IgD-negative memory B cell (primary cell): ENCODE measurements at regions not wholly inside any gene's neighbourhood (a gene's known extent, or its start where the extent isn't known, plus 50 kb on each side); places are given as distances from the start of the nearest gene placed in this dataset.
"Not testable (repeated sequence)": the region's sequence is repeated elsewhere in the genome, so short reads cannot be mapped to it uniquely, and the experiment has no call there.

Source experiments
- H3K27ac Mint-ChIP-seq, 3 donors: one replicate each; pipeline ENCODE4 v1.8.0; 2020 to 2022; ENCODE audit warnings: mild to moderate bottlenecking in 3 of 3, mixed read lengths in 3 of 3, moderate library complexity in 1 of 3
- H3K27me3 Mint-ChIP-seq: one replicate; pipeline ENCODE4 v1.8.0; 2021; ENCODE audit warnings: mixed read lengths
- H3K36me3 Mint-ChIP-seq: one replicate; pipeline ENCODE4 v1.8.0; 2020; ENCODE audit warnings: mild to moderate bottlenecking, mixed read lengths
- H3K4me1 Mint-ChIP-seq, 3 donors: one replicate each; pipeline ENCODE4 v1.8.0; 2020 to 2022; ENCODE audit warnings: mixed read lengths in 3 of 3, mild to moderate bottlenecking in 1 of 3
- H3K4me3 Mint-ChIP-seq, 4 donors: one replicate each; pipeline ENCODE4 v1.8.0; 2020 to 2022; ENCODE audit warnings: mild to moderate bottlenecking in 4 of 4, mixed read lengths in 4 of 4, moderate library complexity in 3 of 4
- H3K9me3 Mint-ChIP-seq, 3 donors: one replicate each; pipeline ENCODE4 v1.8.0; 2020 to 2021; ENCODE audit warnings: mixed read lengths in 3 of 3, mild to moderate bottlenecking in 1 of 3

GRCh38 chr1:55445416-55445815 is 230.3 kb upstream of the USP24 start:
- Mint-ChIP-seq H3K27ac (no peak overlapping the region), H3K4me1 (no peaks in the 10 kb centered on the region), H3K27me3 (peaks cover 5% of the 10 kb centered on the region)

DNA sequence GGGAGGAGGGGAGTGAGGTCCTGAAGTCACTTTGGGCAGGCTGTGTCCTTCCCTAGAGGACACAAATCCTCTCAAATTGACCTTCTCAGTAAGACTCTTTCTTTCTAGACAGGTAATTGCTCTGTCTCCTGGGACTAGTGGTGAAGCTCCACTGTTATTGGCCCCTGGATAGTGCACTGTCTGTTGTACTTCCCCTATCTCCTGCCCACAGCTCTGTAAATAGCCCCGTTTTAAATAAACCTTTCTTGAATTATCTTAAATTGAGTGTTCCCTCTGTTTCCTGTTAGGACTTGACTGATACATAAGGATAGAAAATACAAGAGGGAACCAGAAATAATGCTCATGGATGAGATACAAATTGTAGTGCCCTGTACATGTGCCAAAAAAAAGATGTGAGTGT is 229.5 kb upstream of the USP24 start:
- Mint-ChIP-seq H3K36me3 (no peaks in the 10 kb centered on the region), H3K27ac (no peak overlapping the region), H3K4me3 (no peak overlapping the region), H3K4me1 (no peaks in the 10 kb centered on the region), H3K9me3 (peaks cover 0 to 3% (median under 1%) of the 10 kb centered on the region in 3 donors), H3K27me3 (peaks cover 5% of the 10 kb centered on the region)

More at GRCh38 chr1:55445416-55445815, 230.3 kb upstream of the USP24 start:
- Mint-ChIP-seq H3K36me3 (no peaks in the 10 kb centered on the region), H3K4me3 (no peak overlapping the region), H3K9me3 (no peaks in the 10 kb centered on the region)

- Mint-ChIP-seq H3K27me3 (peaks cover 5% of the 10 kb centered on the region), H3K4me1 (no peaks in the 10 kb centered on the region), H3K36me3 (no peaks in the 10 kb centered on the region), H3K9me3 (peaks cover 0 to 3% (median 1%) of the 10 kb centered on the region in 3 donors), H3K4me3 (no peak overlapping the region), H3K27ac (no peak overlapping the region)
Observed at GRCh38 chr1:55443175-55443915, 228.2 kb upstream of the USP24 start.

DNA sequence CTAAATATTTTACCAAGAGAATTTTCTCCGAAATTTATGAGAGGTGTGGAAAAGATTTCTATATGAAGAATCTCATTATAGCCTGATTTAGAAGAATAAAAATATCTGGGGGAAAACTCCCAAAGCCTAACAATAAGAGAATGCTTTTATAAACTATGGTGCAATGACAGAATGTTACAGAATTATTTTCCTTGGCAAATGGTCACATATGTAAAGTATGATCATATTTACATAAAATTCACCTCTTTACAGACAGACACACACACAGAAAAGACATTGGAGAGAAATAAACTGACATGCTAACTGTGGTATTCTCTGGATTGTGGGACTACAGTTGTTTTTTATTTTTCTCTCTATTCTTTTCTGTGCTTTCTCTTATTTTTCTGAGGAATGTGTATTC is 226.3 kb upstream of the USP24 start:
- Mint-ChIP-seq H3K27ac (no peak overlapping the region), H3K36me3 (no peaks in the 10 kb centered on the region), H3K4me3 (no peak overlapping the region), H3K9me3 (peaks cover 0 to 3% (median 1%) of the 10 kb centered on the region in 3 donors), H3K27me3 (peaks cover 5% of the 10 kb centered on the region), H3K4me1 (no peaks in the 10 kb centered on the region)

DNA sequence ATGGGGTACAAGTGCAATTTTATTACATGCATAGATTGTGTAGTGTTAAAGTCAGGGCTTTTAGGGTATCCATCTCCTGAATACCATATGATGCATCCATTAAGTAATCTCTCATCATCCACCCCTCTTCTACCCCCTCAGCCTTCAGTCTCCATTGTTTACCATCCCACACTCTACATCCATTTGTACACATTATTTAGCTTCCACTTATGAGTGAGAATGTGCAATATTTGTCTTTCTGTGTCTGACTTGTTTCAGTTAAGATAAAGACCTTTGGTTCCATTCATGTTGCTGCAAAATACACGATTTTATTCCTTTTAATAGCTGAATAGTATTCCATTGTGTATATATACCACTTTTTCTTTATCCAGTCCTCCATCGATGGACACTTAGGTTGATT is 222.5 kb upstream of the USP24 start:
- Mint-ChIP-seq H3K27ac (no peak overlapping the region), H3K4me1 (no peaks in the 10 kb centered on the region), H3K9me3 (peaks cover 6 to 9% (median 6%) of the 10 kb centered on the region in 3 donors), H3K36me3 (no peaks in the 10 kb centered on the region), H3K4me3 (no peak overlapping the region), H3K27me3 (peaks cover 1% of the 10 kb centered on the region)

DNA sequence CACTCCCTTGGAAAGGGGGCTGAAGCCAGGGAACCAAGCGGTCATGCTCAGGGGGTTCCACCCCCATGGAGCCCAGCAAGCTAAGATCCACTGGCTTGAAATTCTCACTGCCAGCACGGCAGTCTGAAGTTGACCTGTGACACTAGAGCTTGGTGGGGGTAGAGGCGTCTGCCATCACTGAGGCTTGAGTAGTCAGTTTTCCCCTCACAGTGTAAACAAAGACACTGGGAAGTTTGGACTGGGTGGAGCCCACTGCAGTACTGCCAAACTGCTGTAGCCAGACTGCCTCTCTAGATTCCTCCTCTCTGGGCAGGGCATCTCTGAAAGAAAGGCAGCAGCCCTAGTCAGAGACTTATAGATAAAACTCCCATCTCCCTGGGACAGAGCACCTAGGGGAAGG is 215.6 kb upstream of the USP24 start:
- H3K27ac Mint-ChIP-seq, H3K9me3 Mint-ChIP-seq, H3K36me3 Mint-ChIP-seq, H3K4me3 Mint-ChIP-seq, H3K4me1 Mint-ChIP-seq: not testable (repeated sequence)
- peaks cover 21% of the 10 kb centered on the region for H3K27me3 Mint-ChIP-seq

GRCh38 chr1:55430206-55430605 is 215.0 kb upstream of the USP24 start:
- not testable (repeated sequence) for H3K4me1 Mint-ChIP-seq, H3K36me3 Mint-ChIP-seq, H3K9me3 Mint-ChIP-seq, H3K4me3 Mint-ChIP-seq, H3K27ac Mint-ChIP-seq
- peaks cover 21% of the 10 kb centered on the region for H3K27me3 Mint-ChIP-seq

DNA sequence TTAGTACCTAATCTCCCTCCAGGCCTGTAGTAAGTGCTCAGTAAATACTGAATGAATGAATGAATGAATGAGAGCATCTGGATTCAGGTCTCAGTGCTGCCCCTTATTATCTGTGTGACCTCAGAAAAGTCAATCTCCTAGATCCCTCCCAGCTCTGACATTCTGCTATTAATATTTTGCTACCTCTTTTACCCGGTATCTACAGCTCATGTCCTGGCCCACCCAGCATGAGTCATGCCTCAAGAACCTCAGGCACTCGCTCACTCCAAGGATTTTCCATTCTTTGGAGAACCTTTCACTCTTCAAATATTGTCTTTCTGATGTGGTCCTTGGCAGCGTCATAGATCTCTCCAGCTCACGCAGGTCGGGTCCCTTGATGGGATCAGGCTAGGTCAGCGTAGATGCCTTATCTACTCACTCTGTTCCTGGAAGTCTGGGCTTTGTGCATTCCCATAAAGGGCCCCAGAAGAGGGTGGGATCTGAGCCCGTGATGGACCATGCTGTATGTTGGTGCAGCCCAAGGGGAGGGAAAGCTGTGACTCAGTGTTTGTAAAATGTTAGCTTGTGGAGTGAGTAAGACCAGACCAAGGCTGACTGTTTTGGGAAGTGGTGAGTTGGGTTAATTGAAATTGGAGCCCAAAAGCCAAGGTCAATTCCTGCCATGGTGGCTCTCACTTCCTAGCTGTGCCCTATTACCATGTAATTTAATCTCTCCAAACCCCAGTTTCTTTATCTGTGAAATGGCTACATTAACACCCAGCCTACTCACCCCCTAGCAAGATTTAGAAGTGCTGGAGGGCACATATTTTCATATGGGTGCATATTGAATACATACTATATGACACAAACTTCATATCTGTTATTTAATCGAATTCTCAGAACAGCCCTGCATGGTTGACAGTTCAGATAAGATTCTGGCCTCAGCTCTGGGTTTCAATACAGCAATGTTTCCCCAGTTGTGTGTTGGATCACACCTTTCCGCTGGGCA is 214.1 kb upstream of the USP24 start:
- Mint-ChIP-seq H3K27me3 (peaks cover 21% of the 10 kb centered on the region), H3K4me1 (no peaks in the 10 kb centered on the region), H3K36me3 (no peaks in the 10 kb centered on the region), H3K4me3 (no peak overlapping the region), H3K27ac (no peak overlapping the region), H3K9me3 (peaks cover 0 to 4% (median 0%) of the 10 kb centered on the region in 3 donors)

GRCh38 chr1:55428231-55428630 is 213.1 kb upstream of the USP24 start:
- Mint-ChIP-seq H3K4me1 (no peaks in the 10 kb centered on the region), H3K36me3 (no peaks in the 10 kb centered on the region), H3K27me3 (peaks cover 23% of the 10 kb centered on the region), H3K4me3 (no peak overlapping the region), H3K27ac (no peak overlapping the region), H3K9me3 (no peaks in the 10 kb centered on the region)

GRCh38 chr1:55427606-55428005 is 212.4 kb upstream of the USP24 start:
- no peak overlapping the region for H3K4me3 Mint-ChIP-seq
- no peak overlapping the region for H3K27ac Mint-ChIP-seq
- H3K27me3 Mint-ChIP-seq = peaks cover 23% of the 10 kb centered on the region
- H3K36me3 Mint-ChIP-seq = no peaks in the 10 kb centered on the region
- no peaks in the 10 kb centered on the region for H3K4me1 Mint-ChIP-seq
- no peaks in the 10 kb centered on the region for H3K9me3 Mint-ChIP-seq

DNA sequence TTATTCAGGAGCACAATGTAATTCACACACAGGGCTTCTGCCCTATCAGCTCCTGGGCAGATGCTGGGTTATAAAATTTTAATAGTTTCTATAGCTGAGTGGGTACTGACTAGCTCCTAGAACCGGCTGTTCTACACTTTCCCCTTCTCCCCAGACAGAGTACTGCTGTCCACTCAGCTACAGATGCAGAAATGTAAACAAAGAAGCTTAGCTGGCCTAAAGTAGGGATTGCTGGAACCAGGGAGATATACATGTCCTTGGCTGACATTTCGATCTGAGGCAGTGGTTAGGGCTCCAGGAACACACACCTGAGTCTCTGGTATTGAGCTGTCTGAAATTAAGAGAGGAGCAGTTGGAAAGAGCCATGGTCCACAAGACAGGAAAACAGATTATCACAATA is 211.5 kb upstream of the USP24 start:
- no peaks in the 10 kb centered on the region for H3K4me1 Mint-ChIP-seq
- peaks cover 0 to under 1% (median 0%) of the 10 kb centered on the region in 3 donors for H3K9me3 Mint-ChIP-seq
- H3K27ac Mint-ChIP-seq = no peak overlapping the region
- peaks cover 16% of the 10 kb centered on the region for H3K27me3 Mint-ChIP-seq
- no peak overlapping the region for H3K4me3 Mint-ChIP-seq
- no peaks in the 10 kb centered on the region for H3K36me3 Mint-ChIP-seq

GRCh38 chr1:55426156-55426555 is 211.0 kb upstream of the USP24 start:
- Mint-ChIP-seq H3K36me3 (no peaks in the 10 kb centered on the region), H3K4me1 (no peaks in the 10 kb centered on the region)

GRCh38 chr1:55425310-55425930 is 210.3 kb upstream of the USP24 start:
- Mint-ChIP-seq H3K27ac (no peak overlapping the region), H3K36me3 (no peaks in the 10 kb centered on the region), H3K4me1 (no peaks in the 10 kb centered on the region), H3K27me3 (peaks cover 14% of the 10 kb centered on the region), H3K9me3 (peaks cover 0 to 3% (median 0%) of the 10 kb centered on the region in 3 donors), H3K4me3 (no peak overlapping the region)

More at GRCh38 chr1:55426156-55426555, 211.0 kb upstream of the USP24 start:
- H3K4me3 Mint-ChIP-seq = no peak overlapping the region
- peaks cover 14% of the 10 kb centered on the region for H3K27me3 Mint-ChIP-seq
- H3K9me3 Mint-ChIP-seq = peaks cover 0 to 3% (median 0%) of the 10 kb centered on the region in 3 donors
- no peak overlapping the region for H3K27ac Mint-ChIP-seq

- no peaks in the 10 kb centered on the region for H3K36me3 Mint-ChIP-seq
- H3K4me3 Mint-ChIP-seq = no peak overlapping the region
- H3K27ac Mint-ChIP-seq = no peak overlapping the region
- peaks cover 0 to 3% (median 0%) of the 10 kb centered on the region in 3 donors for H3K9me3 Mint-ChIP-seq
- H3K27me3 Mint-ChIP-seq = peaks cover 7% of the 10 kb centered on the region
- H3K4me1 Mint-ChIP-seq = no peaks in the 10 kb centered on the region
Observed at GRCh38 chr1:55423376-55423775, 208.2 kb upstream of the USP24 start.
